ENCODE measurements at regions not wholly inside any gene's neighbourhood (a gene's known extent, or its start where the extent isn't known, plus 50 kb on each side); places are given as distances from the start of the nearest gene placed in this dataset.

DNA sequence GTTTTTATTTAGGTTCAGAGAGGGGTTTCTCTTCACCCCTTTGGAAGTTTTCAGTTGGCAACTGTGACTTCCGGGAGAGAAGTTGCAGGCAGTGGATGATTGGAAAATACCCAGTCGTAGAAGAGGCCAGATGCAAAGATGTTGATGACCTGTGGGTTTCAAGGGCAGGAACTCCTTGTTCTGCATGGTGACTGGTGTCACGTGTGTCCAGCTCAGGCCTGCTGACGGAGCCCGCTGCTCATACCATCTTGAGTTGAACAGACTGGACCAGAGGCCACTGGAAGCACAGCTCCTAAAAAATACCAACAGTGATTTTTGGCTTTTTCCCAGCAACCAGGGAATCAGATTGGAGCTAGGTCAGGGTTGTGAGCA, 243.9 kb upstream of the KLF4 start:
- TF ChIP-seq, protein P1, sequence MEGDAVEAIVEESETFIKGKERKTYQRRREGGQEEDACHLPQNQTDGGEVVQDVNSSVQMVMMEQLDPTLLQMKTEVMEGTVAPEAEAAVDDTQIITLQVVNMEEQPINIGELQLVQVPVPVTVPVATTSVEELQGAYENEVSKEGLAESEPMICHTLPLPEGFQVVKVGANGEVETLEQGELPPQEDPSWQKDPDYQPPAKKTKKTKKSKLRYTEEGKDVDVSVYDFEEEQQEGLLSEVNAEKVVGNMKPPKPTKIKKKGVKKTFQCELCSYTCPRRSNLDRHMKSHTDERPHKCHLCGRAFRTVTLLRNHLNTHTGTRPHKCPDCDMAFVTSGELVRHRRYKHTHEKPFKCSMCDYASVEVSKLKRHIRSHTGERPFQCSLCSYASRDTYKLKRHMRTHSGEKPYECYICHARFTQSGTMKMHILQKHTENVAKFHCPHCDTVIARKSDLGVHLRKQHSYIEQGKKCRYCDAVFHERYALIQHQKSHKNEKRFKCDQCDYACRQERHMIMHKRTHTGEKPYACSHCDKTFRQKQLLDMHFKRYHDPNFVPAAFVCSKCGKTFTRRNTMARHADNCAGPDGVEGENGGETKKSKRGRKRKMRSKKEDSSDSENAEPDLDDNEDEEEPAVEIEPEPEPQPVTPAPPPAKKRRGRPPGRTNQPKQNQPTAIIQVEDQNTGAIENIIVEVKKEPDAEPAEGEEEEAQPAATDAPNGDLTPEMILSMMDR (conservative IDR thresholded peaks at IDR 0.05; ENCODE audit: low read length): no peak
- no peak for TF ChIP-seq EZH2phosphoT487 (IDR thresholded peaks at IDR 0.05; ENCODE audit: borderline replicate concordance)

Data from Loucy (cell line).